ENCODE measurements at regions not wholly inside any gene's neighbourhood (a gene's known extent, or its start where the extent isn't known, plus 50 kb on each side); places are given as distances from the start of the nearest gene placed in this dataset.
A peak's percentile ranks its signal among the peaks of the same experiment; 100 is the strongest.

- no peaks in the 10 kb centered on the region; the same call in 1 of the 2 replicates for H3K36me3 ChIP-seq (ENCODE audit: control insufficient read depth, low read length)
- no peak overlapping the region for H3K27ac ChIP-seq (ENCODE audit: low read depth, low read length)
- peaks cover 7% of the 10 kb centered on the region; the same call in 1 of the 2 replicates for H3F3A ChIP-seq (ENCODE audit: control insufficient read depth, insufficient read depth)
- peaks cover 37% of the 10 kb centered on the region for H3K4me1 ChIP-seq (ENCODE audit: control insufficient read depth, low read length)
- TF ChIP-seq, protein P1, sequence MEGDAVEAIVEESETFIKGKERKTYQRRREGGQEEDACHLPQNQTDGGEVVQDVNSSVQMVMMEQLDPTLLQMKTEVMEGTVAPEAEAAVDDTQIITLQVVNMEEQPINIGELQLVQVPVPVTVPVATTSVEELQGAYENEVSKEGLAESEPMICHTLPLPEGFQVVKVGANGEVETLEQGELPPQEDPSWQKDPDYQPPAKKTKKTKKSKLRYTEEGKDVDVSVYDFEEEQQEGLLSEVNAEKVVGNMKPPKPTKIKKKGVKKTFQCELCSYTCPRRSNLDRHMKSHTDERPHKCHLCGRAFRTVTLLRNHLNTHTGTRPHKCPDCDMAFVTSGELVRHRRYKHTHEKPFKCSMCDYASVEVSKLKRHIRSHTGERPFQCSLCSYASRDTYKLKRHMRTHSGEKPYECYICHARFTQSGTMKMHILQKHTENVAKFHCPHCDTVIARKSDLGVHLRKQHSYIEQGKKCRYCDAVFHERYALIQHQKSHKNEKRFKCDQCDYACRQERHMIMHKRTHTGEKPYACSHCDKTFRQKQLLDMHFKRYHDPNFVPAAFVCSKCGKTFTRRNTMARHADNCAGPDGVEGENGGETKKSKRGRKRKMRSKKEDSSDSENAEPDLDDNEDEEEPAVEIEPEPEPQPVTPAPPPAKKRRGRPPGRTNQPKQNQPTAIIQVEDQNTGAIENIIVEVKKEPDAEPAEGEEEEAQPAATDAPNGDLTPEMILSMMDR (IDR thresholded peaks at IDR 0.05; ENCODE audit: low read depth, low read length, poor library complexity, severe bottlenecking) = peak; percentile 77
- TF ChIP-seq EZH2phosphoT487 (IDR thresholded peaks at IDR 0.05; ENCODE audit: borderline replicate concordance, low read length) = no peak
- no peaks in the 10 kb centered on the region for H3K27me3 ChIP-seq (ENCODE audit: control insufficient read depth, low read length)
- H3K9me3 ChIP-seq (ENCODE audit: control insufficient read depth, insufficient read depth, low read length) = peaks cover 14% of the 10 kb centered on the region; the same call in 1 of the 2 replicates
- H4K20me1 ChIP-seq (ENCODE audit: control insufficient read depth, insufficient read depth, low read depth, low read length) = no peaks in the 10 kb centered on the region
- H3K79me2 ChIP-seq (ENCODE audit: control insufficient read depth, low read length) = no peaks in the 10 kb centered on the region
- H3K9me2 ChIP-seq (replicated peaks; ENCODE audit: control insufficient read depth, low read length) = no peaks in the 10 kb centered on the region
- H3K4me3 ChIP-seq (ENCODE audit: low read length) = no peak overlapping the region
- H3K4me2 ChIP-seq (ENCODE audit: low read length) = no peak overlapping the region
Measured at GRCh38 chr17:77011173-77012011, 129.4 kb upstream of the SEC14L1 start.

GRCh38 chr17:77018504-77018903 lies 122.3 kb upstream of the SEC14L1 start:
- Histone ChIP-seq H3F3A (ENCODE audit: control insufficient read depth, insufficient read depth) (0 out of 2 replicates have a peak, but pooled peaks cover 6% of the 10 kb centered on the region), H3K27me3 (ENCODE audit: control insufficient read depth, low read length) (no peaks in the 10 kb centered on the region), H3K9me2 (replicated peaks; ENCODE audit: control insufficient read depth, low read length) (no peaks in the 10 kb centered on the region), H3K36me3 (ENCODE audit: control insufficient read depth, low read length) (no peaks in the 10 kb centered on the region), H3K9me3 (ENCODE audit: control insufficient read depth, insufficient read depth, low read length) (no peaks in the 10 kb centered on the region), H3K27ac (ENCODE audit: low read depth, low read length) (no peak overlapping the region), H4K20me1 (ENCODE audit: control insufficient read depth, insufficient read depth, low read depth, low read length) (no peaks in the 10 kb centered on the region), H3K4me2 (ENCODE audit: low read length) (no peak overlapping the region), H3K4me3 (ENCODE audit: low read length) (no peak overlapping the region), H3K79me2 (ENCODE audit: control insufficient read depth, low read length) (no peaks in the 10 kb centered on the region), H3K4me1 (ENCODE audit: control insufficient read depth, low read length) (peaks cover 29% of the 10 kb centered on the region)
- no peak for TF ChIP-seq EZH2phosphoT487 (IDR thresholded peaks at IDR 0.05; ENCODE audit: borderline replicate concordance, low read length)
- TF ChIP-seq, protein P1 (IDR thresholded peaks at IDR 0.05; ENCODE audit: low read depth, low read length, poor library complexity, severe bottlenecking) = no peak

DNA sequence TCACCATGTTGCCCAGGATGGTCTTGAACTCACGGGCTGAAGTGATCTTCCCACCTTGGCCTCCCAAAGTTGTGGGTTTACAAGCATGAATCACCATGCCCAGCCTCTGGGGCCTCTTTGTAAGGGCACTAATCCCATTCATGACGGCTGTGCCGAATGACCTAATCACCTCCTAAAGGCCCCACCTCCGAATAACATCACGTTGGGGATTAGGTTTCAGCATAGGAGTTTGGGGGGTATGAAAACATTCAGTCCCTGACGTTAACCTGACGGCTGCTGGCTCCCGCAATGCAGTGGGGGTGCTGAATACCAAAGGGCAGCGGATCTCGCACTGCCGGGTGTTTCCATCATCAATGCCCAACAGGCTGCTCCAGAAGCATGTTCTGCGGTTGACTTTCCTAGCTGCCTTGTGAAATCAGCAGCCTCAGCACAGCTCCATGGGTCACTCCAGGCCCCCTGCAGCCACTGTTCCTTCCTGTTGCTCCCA lies 120.8 kb upstream of the SEC14L1 start:
- Histone ChIP-seq H3K9me2 (replicated peaks; ENCODE audit: control insufficient read depth, low read length) (no peaks in the 10 kb centered on the region), H3K4me1 (ENCODE audit: control insufficient read depth, low read length) (peaks cover 36% of the 10 kb centered on the region), H3K36me3 (ENCODE audit: control insufficient read depth, low read length) (no peaks in the 10 kb centered on the region), H3K4me2 (ENCODE audit: low read length) (no peak overlapping the region), H3K9me3 (ENCODE audit: control insufficient read depth, insufficient read depth, low read length) (no peaks in the 10 kb centered on the region), H3K4me3 (ENCODE audit: low read length) (no peak overlapping the region), H3K27me3 (ENCODE audit: control insufficient read depth, low read length) (no peaks in the 10 kb centered on the region), H4K20me1 (ENCODE audit: control insufficient read depth, insufficient read depth, low read depth, low read length) (no peaks in the 10 kb centered on the region), H3K27ac (ENCODE audit: low read depth, low read length) (no peak overlapping the region), H3F3A (ENCODE audit: control insufficient read depth, insufficient read depth) (0 out of 2 replicates have a peak, but pooled peaks cover 4% of the 10 kb centered on the region), H3K79me2 (ENCODE audit: control insufficient read depth, low read length) (no peaks in the 10 kb centered on the region)
- TF ChIP-seq, protein P1 (IDR thresholded peaks at IDR 0.05; ENCODE audit: low read depth, low read length, poor library complexity, severe bottlenecking) = no peak
- no peak for TF ChIP-seq EZH2phosphoT487 (IDR thresholded peaks at IDR 0.05; ENCODE audit: borderline replicate concordance, low read length)
